H1 (cell line): ENCODE measurements at regions not wholly inside any gene's neighbourhood (a gene's known extent, or its start where the extent isn't known, plus 50 kb on each side); places are given as distances from the start of the nearest gene placed in this dataset.

Source experiments
- CEBPB ChIP-seq: IDR thresholded peaks from 2 replicates; pipeline ENCODE4 v1.6.1; 2012; ENCODE audit warnings: low read depth, low read length
- CHD7 ChIP-seq: fragments of 300-600 bp; sonication (generic); IDR thresholded peaks from 2 replicates; pipeline ENCODE4 v1.7.1; 2012; ENCODE audit warnings: low read length, moderate library complexity, mild to moderate bottlenecking, inconsistent platforms; ENCODE audit not compliant: insufficient replicate concordance
- TAF1 ChIP-seq: IDR thresholded peaks from 2 replicates; pipeline ENCODE4 v1.6.1; 2011; ENCODE audit warnings: mild to moderate bottlenecking, low read depth, low read length

- no peak for TF ChIP-seq TAF1
- no peak for TF ChIP-seq CHD7
- TF ChIP-seq CEBPB, result no peak
Observed at GRCh38 chr17:34721326-34721725, 141.9 kb downstream of the TMEM132E start (continued).
